ENCODE measurements at regions not wholly inside any gene's neighbourhood (a gene's known extent, or its start where the extent isn't known, plus 50 kb on each side); places are given as distances from the start of the nearest gene placed in this dataset.

DNA sequence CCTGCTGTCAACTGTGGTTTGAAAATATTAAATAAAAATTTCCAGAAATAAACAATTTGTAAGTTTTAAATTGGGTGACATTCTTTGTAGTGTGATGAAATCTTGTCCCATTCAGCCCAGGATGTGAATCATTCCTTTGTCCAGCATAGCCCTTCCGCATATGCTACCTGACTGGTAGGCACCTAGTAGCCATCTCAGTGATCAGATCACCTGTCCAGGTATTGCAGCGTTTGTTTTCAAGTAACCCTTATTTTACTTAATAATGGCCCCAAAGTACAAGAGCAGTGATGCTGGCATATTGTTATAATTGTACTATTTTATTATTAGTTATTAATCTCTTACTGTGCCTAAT lies 351.6 kb upstream of the B3GALT2 start:
- 54% methylated on average over 2 of the region's 2 CpGs for WGBS (ENCODE audit: insufficient coverage, insufficient replicate concordance, low lambda C conversion rate, missing lambda C conversion rate)
- TF ChIP-seq RUNX3 (IDR thresholded peaks at IDR 0.05; ENCODE audit: low read length), result no peak
- TF ChIP-seq JUND (IDR thresholded peaks at IDR 0.05; ENCODE audit: low read depth, low read length), result no peak
- no peak for TF ChIP-seq RCOR1 (conservative IDR thresholded peaks at IDR 0.05; ENCODE audit: low read depth, low read length)
- no peak for TF ChIP-seq ZBTB33 (IDR thresholded peaks at IDR 0.05)
- TF ChIP-seq, protein P1, sequence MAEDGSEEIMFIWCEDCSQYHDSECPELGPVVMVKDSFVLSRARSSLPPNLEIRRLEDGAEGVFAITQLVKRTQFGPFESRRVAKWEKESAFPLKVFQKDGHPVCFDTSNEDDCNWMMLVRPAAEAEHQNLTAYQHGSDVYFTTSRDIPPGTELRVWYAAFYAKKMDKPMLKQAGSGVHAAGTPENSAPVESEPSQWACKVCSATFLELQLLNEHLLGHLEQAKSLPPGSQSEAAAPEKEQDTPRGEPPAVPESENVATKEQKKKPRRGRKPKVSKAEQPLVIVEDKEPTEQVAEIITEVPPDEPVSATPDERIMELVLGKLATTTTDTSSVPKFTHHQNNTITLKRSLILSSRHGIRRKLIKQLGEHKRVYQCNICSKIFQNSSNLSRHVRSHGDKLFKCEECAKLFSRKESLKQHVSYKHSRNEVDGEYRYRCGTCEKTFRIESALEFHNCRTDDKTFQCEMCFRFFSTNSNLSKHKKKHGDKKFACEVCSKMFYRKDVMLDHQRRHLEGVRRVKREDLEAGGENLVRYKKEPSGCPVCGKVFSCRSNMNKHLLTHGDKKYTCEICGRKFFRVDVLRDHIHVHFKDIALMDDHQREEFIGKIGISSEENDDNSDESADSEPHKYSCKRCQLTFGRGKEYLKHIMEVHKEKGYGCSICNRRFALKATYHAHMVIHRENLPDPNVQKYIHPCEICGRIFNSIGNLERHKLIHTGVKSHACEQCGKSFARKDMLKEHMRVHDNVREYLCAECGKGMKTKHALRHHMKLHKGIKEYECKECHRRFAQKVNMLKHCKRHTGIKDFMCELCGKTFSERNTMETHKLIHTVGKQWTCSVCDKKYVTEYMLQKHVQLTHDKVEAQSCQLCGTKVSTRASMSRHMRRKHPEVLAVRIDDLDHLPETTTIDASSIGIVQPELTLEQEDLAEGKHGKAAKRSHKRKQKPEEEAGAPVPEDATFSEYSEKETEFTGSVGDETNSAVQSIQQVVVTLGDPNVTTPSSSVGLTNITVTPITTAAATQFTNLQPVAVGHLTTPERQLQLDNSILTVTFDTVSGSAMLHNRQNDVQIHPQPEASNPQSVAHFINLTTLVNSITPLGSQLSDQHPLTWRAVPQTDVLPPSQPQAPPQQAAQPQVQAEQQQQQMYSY (CRISPR knock-in tag; IDR thresholded peaks at IDR 0.05), result no peak
- no peak for TF ChIP-seq NR2C2 (IDR thresholded peaks at IDR 0.05; ENCODE audit: borderline replicate concordance, control insufficient read depth, insufficient read length, low read depth)
- TF ChIP-seq, protein P2, sequence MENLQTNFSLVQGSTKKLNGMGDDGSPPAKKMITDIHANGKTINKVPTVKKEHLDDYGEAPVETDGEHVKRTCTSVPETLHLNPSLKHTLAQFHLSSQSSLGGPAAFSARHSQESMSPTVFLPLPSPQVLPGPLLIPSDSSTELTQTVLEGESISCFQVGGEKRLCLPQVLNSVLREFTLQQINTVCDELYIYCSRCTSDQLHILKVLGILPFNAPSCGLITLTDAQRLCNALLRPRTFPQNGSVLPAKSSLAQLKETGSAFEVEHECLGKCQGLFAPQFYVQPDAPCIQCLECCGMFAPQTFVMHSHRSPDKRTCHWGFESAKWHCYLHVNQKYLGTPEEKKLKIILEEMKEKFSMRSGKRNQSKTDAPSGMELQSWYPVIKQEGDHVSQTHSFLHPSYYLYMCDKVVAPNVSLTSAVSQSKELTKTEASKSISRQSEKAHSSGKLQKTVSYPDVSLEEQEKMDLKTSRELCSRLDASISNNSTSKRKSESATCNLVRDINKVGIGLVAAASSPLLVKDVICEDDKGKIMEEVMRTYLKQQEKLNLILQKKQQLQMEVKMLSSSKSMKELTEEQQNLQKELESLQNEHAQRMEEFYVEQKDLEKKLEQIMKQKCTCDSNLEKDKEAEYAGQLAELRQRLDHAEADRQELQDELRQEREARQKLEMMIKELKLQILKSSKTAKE (IDR thresholded peaks at IDR 0.05; ENCODE audit: low read depth, poor library complexity, severe bottlenecking), result no peak
- no peak for TF ChIP-seq ZNF217 (IDR thresholded peaks at IDR 0.05)
- no peak for TF ChIP-seq POU2F2 (IDR thresholded peaks at IDR 0.05; ENCODE audit: borderline replicate concordance, low read depth, low read length)
- TF ChIP-seq CBFB (IDR thresholded peaks at IDR 0.05; ENCODE audit: low read depth), result no peak
- no peak for TF ChIP-seq EZH2 (IDR thresholded peaks at IDR 0.05; ENCODE audit: borderline replicate concordance, control insufficient read depth, low read depth, low read length)
- ATAC-seq (no peak), FAIRE-seq (no peak), DNase-seq (ENCODE audit: low read depth, low spot score) (no peak)
- H3K4me3 ChIP-seq, result no peak overlapping the region
- H3K4me1 ChIP-seq (ENCODE audit: control insufficient read depth, insufficient read depth, low read length), result peaks cover 30% of the 10 kb centered on the region
- H3K36me3 ChIP-seq (ENCODE audit: control insufficient read depth in 2 of 2, insufficient read depth in 2 of 2, low read length in 1 of 2), result no peaks in the 10 kb centered on the region
- H3K27me3 ChIP-seq (replicated peaks in 1 of 2; ENCODE audit: control insufficient read depth in 2 of 2, insufficient read depth in 2 of 2, low read length in 1 of 2), result no peaks in the 10 kb centered on the region
- no peaks in the 10 kb centered on the region for H3K9me3 ChIP-seq (replicated peaks; ENCODE audit: control insufficient read depth, insufficient read depth, low read length)
- no peaks in the 10 kb centered on the region for H3K79me2 ChIP-seq (ENCODE audit: control insufficient read depth, insufficient read depth, low read length)
- intact Hi-C loops (cut with micrococcal nuclease; ENCODE audit: unreplicated experiment) (loop anchor here (10.0 kb wide), 1 partner anchor 353 kb away; the partner anchor contains the start of gene B3GALT2), in situ Hi-C loops (cut with MboI) (no loop called here)
- peak overlapping the region; percentile 20; the same call in 1 of the 2 replicates for H3K27ac ChIP-seq (ENCODE audit: control insufficient read depth, insufficient read depth)
- ChIA-PET RAD21 (ENCODE audit: unreplicated experiment) (no interaction called here), POLR2A (no interaction called here), CTCF (no interaction called here), SMC1A (ENCODE audit: uncharacterized antibody, unreplicated experiment) (no interaction called here)
- no peaks in the 10 kb centered on the region for H4K20me1 ChIP-seq (ENCODE audit: control insufficient read depth, insufficient read depth)
- H2AFZ ChIP-seq (ENCODE audit: control insufficient read depth, low read depth, low read length), result no peak overlapping the region
- BruUV-seq (replicated peaks), result no TSS peak
- H3K4me2 ChIP-seq (ENCODE audit: control insufficient read depth, insufficient read depth), result no peak overlapping the region; the same call in 1 of the 2 replicates
- H3K9ac ChIP-seq (ENCODE audit: control insufficient read depth, insufficient read depth, low read length), result no peak overlapping the region
